Urothelium cell line (cell line): ENCODE measurements at regions not wholly inside any gene's neighbourhood (a gene's known extent, or its start where the extent isn't known, plus 50 kb on each side); places are given as distances from the start of the nearest gene placed in this dataset.
"Not testable (repeated sequence)": the region's sequence is repeated elsewhere in the genome, so short reads cannot be mapped to it uniquely, and the experiment has no call there.

ENCODE experiments used
- DNase-seq: peaks from one replicate; pipeline ENCODE4 v3.0.0; 2011; ENCODE audit warnings: low spot score, mixed read lengths
- FAIRE-seq: peaks from 2 replicates; lab custom pipeline; 2011; peaks lifted over from hg19 to GRCh38; lab: Jason Lieb, UNC

GRCh38 chr12:127582074-127582473 lies 684.9 kb upstream of the TMEM132C start:
- DNase-seq (no peak), FAIRE-seq (no peak)

DNA sequence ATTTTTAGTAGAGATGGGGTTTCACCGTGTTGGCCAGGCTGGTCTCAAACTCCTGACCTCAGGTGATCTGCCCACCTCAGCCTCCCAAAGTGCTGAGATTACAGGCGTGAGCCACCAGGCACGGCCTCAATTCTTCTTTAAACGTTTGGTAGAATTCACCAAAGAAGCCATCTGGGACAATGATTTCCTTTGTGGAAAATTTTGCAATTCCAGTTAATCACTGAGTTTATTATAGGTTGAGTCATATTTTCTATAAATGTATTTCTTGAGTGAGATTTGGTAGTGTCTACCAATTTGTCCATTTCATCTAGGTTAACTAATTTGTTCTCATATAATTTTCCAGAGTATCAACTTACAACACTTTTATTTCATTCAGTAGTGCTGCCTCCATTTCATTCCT lies 683.9 kb upstream of the TMEM132C start:
- no peak for FAIRE-seq
- DNase-seq: no peak

DNA sequence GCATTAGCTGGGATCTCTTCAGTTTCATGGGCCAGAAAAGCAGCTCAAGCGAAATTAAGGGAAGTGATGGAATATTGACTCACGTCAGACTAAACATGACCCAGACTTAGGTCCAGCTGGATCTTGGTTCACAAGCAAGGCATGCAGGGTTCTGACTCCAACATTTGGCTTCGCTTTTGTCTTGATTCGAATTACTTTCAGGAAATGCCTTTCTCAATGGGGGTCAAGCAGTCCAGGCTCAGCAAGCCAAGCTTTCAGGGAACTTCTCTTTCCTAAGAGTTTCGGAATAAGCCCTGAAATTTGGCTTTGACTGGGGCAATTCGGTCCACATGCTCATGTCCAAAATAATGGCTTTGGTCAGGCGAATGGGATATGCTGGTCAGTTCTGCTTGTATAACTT lies 678.7 kb upstream of the TMEM132C start:
- no peak for DNase-seq
- FAIRE-seq: no peak

- DNase-seq: no peak
- FAIRE-seq: no peak
Measured at GRCh38 chr12:127589541-127589940, 677.4 kb upstream of the TMEM132C start.

GRCh38 chr12:127590868-127591267 lies 676.1 kb upstream of the TMEM132C start:
- DNase-seq (no peak), FAIRE-seq (no peak)

- DNase-seq: no peak
- no peak for FAIRE-seq
Measured at GRCh38 chr12:127592245-127592644, 674.7 kb upstream of the TMEM132C start.

GRCh38 chr12:127594351-127594970 lies 672.5 kb upstream of the TMEM132C start:
- FAIRE-seq: no peak
- no peak for DNase-seq

DNA sequence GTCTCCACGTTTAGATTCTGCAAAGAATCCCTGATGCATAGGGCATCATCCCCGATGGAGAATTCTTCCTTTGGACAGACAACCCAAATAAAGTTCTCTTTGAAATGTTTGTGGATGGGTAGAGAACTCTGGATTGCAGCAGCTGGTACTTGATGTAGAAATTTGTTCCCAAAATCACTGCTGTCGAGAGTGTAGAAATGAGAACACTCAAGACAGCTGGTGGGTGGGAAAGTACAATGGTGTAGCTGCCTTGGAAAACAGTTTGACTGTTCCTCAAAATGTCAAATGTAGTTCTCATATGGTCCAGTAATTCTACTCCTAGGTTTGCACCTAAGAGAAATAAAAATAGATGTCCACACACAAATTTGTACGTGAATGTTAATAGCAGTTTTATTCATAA lies 671.5 kb upstream of the TMEM132C start:
- FAIRE-seq: no peak
- no peak for DNase-seq

- no peak for FAIRE-seq
Measured at GRCh38 chr12:127596891-127597290, 670.1 kb upstream of the TMEM132C start.

GRCh38 chr12:127599436-127599835 lies 667.5 kb upstream of the TMEM132C start:
- FAIRE-seq: no peak
- DNase-seq: no peak

More at GRCh38 chr12:127596891-127597290, 670.1 kb upstream of the TMEM132C start:
- no peak for DNase-seq

DNA sequence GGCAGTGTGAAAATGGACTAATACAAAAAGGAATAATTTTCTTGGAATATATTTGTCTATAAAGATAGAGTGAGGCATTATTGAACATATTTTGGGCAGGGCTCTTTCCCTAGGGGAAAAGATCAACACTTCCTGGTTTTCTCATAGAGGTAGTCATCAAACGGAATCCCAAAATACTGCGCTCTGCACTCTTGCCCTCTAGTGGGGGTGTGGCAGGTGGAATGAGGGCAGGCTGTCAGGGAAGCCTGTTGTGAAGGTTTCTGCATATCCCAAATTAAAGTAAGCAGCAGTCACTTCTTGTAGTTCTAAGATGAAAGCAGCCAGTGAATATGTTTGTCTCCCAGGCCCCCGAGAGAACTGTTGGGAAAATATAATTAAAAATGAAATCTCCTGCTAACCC lies 666.8 kb upstream of the TMEM132C start:
- DNase-seq (no peak), FAIRE-seq (no peak)

DNA sequence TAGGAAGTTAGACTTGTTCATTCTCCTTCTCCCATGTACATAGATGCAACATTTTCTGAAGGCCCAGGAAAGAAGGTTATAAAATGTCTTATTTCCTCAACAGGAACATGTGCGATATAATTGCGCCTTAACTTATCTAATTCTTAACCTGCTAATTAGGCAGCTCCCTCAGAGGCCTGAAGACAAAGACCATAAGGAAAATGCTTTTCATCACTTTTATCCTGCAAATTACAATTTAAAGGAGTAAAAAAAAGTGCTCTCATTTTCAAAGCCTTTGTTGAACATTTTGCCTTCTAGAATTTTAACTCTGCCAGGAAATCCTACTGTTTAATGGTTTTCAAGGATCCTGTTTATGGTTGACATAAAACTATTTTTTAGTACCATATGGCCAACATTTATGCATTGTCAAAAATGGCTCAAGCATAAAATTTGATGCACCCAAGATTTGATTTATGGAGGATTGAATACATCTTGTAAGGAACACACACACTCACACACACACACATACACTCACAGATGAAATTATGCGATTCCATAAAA lies 660.4 kb upstream of the TMEM132C start:
- DNase-seq (no peak), FAIRE-seq (no peak)

DNA sequence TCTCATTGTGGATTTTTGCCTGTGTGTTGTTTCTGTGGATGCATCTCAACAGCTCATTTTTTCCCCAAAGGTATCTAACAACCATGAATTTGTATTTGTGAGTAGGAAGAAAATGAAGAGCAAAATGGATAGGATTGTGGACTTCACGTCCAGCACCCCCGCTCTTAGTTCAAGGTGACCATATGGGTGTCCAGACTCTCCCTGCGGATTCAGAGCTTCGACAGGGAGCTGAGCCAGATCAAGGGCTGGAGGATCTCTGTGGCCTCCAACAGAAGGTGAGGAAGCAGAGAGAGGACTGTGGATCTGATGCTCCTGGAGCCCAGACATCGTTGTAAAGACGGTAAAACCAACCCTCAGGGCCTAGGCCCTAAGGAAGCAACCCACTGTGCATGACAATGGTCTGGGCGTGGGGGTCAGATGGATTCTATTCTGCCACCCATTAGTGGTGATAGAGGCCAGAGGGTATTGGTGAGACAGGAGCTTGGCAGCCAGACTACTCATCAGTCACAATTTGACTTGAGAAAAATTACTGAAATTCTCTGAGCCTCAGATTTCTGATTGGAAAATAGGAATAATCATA lies 659.7 kb upstream of the TMEM132C start:
- no peak for DNase-seq
- no peak for FAIRE-seq

- FAIRE-seq, DNase-seq: not testable (repeated sequence)
Measured at GRCh38 chr12:127608359-127608758, 658.6 kb upstream of the TMEM132C start.

DNA sequence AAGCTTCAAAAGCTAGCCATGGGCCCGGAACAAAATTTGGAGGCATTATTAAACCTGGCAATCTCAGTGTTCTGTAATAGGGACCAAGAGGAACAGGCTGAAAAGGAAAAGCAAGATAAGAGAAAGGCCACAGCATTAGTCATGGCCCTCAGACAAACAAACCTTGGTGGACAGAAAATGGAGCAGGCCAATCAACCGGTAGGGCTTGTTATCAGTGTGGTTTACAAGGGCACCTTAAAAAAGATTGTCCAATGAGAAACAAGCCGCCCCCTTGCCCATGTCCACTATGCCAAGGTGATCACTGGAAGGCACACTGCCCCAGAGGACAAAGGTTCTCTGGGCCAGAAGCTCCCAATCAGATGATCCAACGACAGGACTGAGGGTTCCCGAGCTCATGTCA lies 653.9 kb upstream of the TMEM132C start:
- DNase-seq (no peak), FAIRE-seq (no peak)

GRCh38 chr12:127619869-127620734 lies 646.9 kb upstream of the TMEM132C start:
- DNase-seq: no peak
- no peak for FAIRE-seq

DNA sequence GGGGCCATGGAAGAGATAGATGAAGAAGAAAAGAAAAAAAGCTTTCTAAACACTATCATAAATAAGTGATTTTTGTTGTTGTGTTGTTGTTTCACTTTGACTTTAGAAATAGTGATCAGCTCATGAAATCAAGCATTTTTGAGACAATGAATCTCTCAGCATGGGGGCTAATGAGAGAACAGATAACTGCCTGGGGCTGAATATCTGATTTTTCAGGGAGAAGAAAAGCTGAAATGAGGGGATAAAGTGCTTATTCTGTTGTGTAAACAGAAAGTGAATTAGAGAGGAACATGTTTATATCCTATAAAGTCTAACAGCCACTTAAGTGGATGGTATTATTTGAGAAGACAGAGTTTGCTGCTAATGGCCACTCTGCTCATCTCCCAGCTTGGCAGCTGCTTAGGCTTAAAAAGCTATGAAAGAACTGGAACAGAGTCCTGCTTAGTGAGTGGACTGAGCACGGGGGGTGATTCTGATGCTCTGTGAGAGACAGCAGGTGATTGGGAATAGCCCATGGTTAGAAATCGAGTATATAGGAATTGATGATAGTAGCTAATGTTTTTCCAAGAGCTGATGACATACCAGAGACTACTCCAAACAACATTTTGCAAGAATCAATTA lies 646.1 kb upstream of the TMEM132C start:
- DNase-seq (no peak), FAIRE-seq (no peak)

DNA sequence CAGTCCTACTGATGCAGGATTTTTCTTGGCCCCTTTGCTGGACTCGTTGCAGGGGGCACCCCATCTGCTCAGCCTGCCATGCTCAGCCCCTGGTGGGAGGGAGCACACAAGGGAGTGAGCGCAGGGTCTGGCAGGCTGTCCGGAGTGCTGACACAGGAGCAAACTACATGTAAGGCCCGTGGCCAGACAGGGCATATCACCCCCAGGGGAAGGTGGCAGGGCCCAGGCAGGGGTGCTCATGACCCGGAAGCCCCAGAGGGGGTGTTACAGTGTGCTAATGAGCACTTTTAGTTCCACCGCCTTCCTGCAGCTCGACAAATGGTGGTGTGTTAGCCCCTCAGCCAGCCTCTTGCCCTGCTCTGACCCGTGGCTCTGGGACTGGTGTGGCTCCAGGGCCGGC lies 645.6 kb upstream of the TMEM132C start:
- no peak for DNase-seq
- FAIRE-seq: no peak

DNA sequence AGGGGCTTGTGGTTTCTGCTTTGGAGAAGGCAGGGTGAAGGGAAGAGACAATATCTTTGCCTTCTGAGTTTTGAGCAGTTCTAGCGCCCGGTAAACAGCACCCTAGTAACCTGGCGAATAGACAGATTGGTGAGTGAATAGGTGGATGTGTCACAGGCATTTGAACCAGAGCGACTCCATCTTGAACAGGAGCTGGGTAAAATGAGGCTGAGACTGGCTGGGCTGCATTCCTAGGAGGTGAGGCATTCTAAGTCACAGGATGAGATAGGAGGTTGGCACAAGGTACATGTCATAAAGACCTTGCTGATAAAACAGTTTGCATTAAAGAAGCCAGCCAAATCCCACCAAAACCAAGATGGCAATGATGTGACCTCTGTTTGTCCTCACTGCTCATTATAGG lies 643.6 kb upstream of the TMEM132C start:
- no peak for FAIRE-seq

DNA sequence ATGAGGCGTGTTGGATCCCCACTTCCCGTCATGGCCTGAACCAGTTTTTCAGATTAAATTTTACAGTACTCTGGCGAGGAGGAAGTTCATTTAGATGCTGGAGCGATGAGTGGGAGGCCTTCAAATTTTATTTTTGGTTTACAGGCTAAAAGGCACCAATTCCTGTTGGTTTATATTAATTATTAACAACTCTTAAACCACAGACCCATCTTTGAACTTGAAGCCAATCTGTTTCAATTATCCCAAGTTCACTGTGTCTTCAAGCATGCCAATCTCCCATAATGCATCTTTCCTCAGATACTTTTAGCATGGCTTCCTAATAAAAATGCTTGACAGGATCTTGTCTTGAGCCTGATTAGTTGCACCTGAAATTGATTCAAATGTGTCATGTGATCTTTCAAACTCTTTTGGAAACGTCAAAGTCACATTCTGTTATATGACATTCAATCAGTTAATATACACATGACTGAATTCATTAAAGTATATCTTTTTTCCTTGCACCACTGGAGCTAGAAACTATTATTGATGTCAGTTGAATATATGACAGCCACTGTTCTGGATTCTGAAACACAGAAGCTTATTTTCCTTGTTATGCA lies 641.7 kb upstream of the TMEM132C start:
- no peak for DNase-seq
- no peak for FAIRE-seq

More for the DNA sequence above, 643.6 kb upstream of the TMEM132C start:
- no peak for DNase-seq

DNA sequence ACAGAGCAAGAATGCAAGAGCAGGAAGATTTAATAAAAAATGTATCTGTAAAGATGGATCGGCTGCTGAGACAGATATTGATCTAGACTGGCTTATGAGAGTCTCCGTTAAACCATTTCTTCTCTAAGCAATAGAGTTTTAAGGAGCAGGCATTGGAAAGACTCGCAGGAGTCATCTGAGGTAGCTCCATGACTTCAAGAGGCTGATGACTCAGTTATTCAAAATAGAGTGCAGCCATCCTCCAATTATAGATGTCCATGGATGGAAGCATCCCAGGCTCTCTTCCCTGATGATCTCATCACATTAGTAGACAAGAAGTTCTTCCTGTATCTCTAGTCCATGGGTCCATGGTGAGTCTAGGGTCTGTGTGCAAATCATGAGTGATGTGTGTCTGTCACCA lies 638.3 kb upstream of the TMEM132C start:
- peak; percentile 47 for DNase-seq
- FAIRE-seq: no peak
